ENCODE measurements at regions not wholly inside any gene's neighbourhood (a gene's known extent, or its start where the extent isn't known, plus 50 kb on each side); places are given as distances from the start of the nearest gene placed in this dataset.

DNA sequence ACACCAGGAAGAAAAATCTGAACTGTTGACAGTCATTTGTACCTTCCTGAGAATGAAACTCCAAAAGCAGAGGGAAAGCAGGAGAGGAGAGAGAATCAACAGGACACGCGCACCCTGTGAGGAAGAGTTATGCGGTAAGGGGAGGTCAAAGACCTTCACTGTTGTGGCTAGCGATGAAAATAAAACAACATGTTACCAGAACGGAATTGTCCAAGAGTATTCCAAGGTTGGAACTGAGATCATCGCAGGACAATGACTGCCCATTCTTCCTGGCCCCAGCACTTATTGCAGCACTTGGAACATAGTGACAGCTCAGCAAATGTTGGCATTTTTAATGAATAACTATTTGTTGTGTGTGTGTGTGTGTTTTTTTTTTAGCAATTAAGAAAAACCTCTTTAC is 176.0 kb upstream of the TSC22D1 start:
- H3K4me3 ChIP-seq (ENCODE audit: low read depth, low read length, poor library complexity, severe bottlenecking) = no peak overlapping the region
- H3K9me3 ChIP-seq (ENCODE audit: low read length) = no peaks in the 10 kb centered on the region
- H3K27ac ChIP-seq (ENCODE audit: low read depth, low read length, poor library complexity, severe bottlenecking) = no peak overlapping the region
- no peak overlapping the region for H3K9ac ChIP-seq (ENCODE audit: low read length)
- H3K36me3 ChIP-seq (ENCODE audit: insufficient read depth, low read length) = no peaks in the 10 kb centered on the region
- no peak overlapping the region for H2AFZ ChIP-seq (ENCODE audit: low read length)
- H3K27me3 ChIP-seq (ENCODE audit: insufficient read depth, low read length) = no peaks in the 10 kb centered on the region
- no peaks in the 10 kb centered on the region for H3K4me1 ChIP-seq (ENCODE audit: insufficient read depth, low read length, severe bottlenecking)
- no peak overlapping the region for H3K4me2 ChIP-seq (ENCODE audit: low read length)
- TF ChIP-seq, protein P1, sequence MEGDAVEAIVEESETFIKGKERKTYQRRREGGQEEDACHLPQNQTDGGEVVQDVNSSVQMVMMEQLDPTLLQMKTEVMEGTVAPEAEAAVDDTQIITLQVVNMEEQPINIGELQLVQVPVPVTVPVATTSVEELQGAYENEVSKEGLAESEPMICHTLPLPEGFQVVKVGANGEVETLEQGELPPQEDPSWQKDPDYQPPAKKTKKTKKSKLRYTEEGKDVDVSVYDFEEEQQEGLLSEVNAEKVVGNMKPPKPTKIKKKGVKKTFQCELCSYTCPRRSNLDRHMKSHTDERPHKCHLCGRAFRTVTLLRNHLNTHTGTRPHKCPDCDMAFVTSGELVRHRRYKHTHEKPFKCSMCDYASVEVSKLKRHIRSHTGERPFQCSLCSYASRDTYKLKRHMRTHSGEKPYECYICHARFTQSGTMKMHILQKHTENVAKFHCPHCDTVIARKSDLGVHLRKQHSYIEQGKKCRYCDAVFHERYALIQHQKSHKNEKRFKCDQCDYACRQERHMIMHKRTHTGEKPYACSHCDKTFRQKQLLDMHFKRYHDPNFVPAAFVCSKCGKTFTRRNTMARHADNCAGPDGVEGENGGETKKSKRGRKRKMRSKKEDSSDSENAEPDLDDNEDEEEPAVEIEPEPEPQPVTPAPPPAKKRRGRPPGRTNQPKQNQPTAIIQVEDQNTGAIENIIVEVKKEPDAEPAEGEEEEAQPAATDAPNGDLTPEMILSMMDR (IDR thresholded peaks at IDR 0.05; ENCODE audit: low read length) = no peak
- no peak for TF ChIP-seq EZH2 (IDR thresholded peaks at IDR 0.05; ENCODE audit: borderline replicate concordance, low read length)
- H3K79me2 ChIP-seq (ENCODE audit: insufficient read depth, low read length) = no peaks in the 10 kb centered on the region
- no peaks in the 10 kb centered on the region for H4K20me1 ChIP-seq (ENCODE audit: insufficient read depth, low read length)
- H3K9me2 ChIP-seq (ENCODE audit: low read depth, low read length) = no peaks in the 10 kb centered on the region
- no peaks in the 10 kb centered on the region for H3F3A ChIP-seq (ENCODE audit: insufficient read depth, low read length)

DNA sequence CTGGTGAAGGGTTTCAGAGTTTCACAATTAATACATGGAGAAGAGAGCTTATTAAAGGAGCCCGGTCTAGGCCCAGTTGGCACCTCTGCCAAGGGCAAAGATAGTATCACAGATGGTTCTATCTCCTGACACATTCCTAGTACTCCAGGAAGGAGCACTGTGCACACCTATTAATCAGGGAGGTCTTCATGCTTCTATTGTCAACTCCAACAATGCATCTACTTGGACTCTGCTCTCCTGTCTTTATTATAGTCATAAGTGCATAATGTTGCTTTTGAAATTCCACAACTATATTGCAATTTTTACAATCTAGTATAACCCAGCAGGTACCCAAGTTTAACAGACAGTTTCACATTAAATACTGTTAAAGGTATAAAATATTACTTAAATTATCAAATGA is 174.5 kb upstream of the TSC22D1 start:
- H3K36me3 ChIP-seq (ENCODE audit: insufficient read depth, low read length) = no peaks in the 10 kb centered on the region
- H3K9ac ChIP-seq (ENCODE audit: low read length) = no peak overlapping the region
- H2AFZ ChIP-seq (ENCODE audit: low read length) = no peak overlapping the region
- TF ChIP-seq, protein P1 (IDR thresholded peaks at IDR 0.05; ENCODE audit: low read length) = no peak
- no peak for TF ChIP-seq EZH2 (IDR thresholded peaks at IDR 0.05; ENCODE audit: borderline replicate concordance, low read length)
- H4K20me1 ChIP-seq (ENCODE audit: insufficient read depth, low read length) = no peaks in the 10 kb centered on the region
- no peak overlapping the region for H3K27ac ChIP-seq (ENCODE audit: low read depth, low read length, poor library complexity, severe bottlenecking)
- no peak overlapping the region for H3K4me2 ChIP-seq (ENCODE audit: low read length)
- H3K9me3 ChIP-seq (ENCODE audit: low read length) = no peaks in the 10 kb centered on the region
- H3K79me2 ChIP-seq (ENCODE audit: insufficient read depth, low read length) = no peaks in the 10 kb centered on the region
- no peaks in the 10 kb centered on the region for H3K27me3 ChIP-seq (ENCODE audit: insufficient read depth, low read length)
- no peaks in the 10 kb centered on the region for H3K9me2 ChIP-seq (ENCODE audit: low read depth, low read length)
- no peaks in the 10 kb centered on the region for H3F3A ChIP-seq (ENCODE audit: insufficient read depth, low read length)
- no peaks in the 10 kb centered on the region for H3K4me1 ChIP-seq (ENCODE audit: insufficient read depth, low read length, severe bottlenecking)
- no peak overlapping the region for H3K4me3 ChIP-seq (ENCODE audit: low read depth, low read length, poor library complexity, severe bottlenecking)

DNA sequence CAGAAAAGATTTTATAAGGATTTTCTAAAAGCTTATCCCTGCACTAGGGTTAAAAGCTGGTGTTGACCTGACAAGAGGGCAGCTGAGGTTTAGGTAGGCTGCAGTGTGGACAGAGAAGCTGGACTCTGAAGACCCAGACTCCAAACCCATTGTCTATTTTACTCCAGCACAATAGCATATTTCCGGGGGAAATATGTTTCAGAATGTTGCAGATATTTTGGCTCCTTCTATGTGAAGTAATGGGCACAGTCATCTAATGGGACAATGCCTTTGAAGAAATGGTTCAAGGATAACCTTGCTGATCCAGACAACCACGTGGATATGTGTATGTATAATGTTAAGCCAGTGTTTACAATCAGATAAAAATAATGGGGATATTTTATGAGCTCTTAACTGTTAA is 173.8 kb upstream of the TSC22D1 start:
- Histone ChIP-seq H3K9me2 (ENCODE audit: low read depth, low read length) (no peaks in the 10 kb centered on the region), H3K4me3 (ENCODE audit: low read depth, low read length, poor library complexity, severe bottlenecking) (no peak overlapping the region), H3K4me2 (ENCODE audit: low read length) (no peak overlapping the region), H3K27me3 (ENCODE audit: insufficient read depth, low read length) (no peaks in the 10 kb centered on the region), H3K79me2 (ENCODE audit: insufficient read depth, low read length) (no peaks in the 10 kb centered on the region), H2AFZ (ENCODE audit: low read length) (no peak overlapping the region), H3K9me3 (ENCODE audit: low read length) (no peaks in the 10 kb centered on the region), H3K27ac (ENCODE audit: low read depth, low read length, poor library complexity, severe bottlenecking) (no peak overlapping the region), H3K4me1 (ENCODE audit: insufficient read depth, low read length, severe bottlenecking) (no peaks in the 10 kb centered on the region), H3K36me3 (ENCODE audit: insufficient read depth, low read length) (no peaks in the 10 kb centered on the region), H4K20me1 (ENCODE audit: insufficient read depth, low read length) (no peaks in the 10 kb centered on the region), H3F3A (ENCODE audit: insufficient read depth, low read length) (no peaks in the 10 kb centered on the region), H3K9ac (ENCODE audit: low read length) (no peak overlapping the region)
- TF ChIP-seq, protein P1 (IDR thresholded peaks at IDR 0.05; ENCODE audit: low read length) = no peak
- TF ChIP-seq EZH2 (IDR thresholded peaks at IDR 0.05; ENCODE audit: borderline replicate concordance, low read length) = no peak

Data from OCI-LY1 (cell line).